ENCODE measurements at regions not wholly inside any gene's neighbourhood (a gene's known extent, or its start where the extent isn't known, plus 50 kb on each side); places are given as distances from the start of the nearest gene placed in this dataset.

DNA sequence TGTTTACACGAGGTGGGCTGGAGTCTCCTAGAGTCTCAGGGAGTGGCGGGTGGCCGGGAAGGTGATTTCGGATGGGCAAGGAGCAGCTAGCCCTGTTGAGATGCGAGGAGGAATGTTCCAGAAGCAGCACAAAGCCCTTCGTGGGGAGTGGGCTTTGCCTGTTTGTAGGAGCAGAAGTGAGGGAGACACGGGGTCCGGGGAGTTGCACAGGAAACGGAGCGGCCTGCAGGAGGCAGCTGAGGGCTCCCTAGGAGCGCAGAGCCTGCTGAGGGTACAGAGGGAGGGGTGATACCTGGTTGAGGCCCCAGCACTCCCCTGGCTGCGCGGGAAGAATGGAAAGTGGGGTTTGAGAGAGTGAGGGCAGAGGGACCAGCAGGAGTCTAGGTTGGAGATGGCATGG is 847.2 kb downstream of the TBC1D22A start:
- TF ChIP-seq, protein P1, sequence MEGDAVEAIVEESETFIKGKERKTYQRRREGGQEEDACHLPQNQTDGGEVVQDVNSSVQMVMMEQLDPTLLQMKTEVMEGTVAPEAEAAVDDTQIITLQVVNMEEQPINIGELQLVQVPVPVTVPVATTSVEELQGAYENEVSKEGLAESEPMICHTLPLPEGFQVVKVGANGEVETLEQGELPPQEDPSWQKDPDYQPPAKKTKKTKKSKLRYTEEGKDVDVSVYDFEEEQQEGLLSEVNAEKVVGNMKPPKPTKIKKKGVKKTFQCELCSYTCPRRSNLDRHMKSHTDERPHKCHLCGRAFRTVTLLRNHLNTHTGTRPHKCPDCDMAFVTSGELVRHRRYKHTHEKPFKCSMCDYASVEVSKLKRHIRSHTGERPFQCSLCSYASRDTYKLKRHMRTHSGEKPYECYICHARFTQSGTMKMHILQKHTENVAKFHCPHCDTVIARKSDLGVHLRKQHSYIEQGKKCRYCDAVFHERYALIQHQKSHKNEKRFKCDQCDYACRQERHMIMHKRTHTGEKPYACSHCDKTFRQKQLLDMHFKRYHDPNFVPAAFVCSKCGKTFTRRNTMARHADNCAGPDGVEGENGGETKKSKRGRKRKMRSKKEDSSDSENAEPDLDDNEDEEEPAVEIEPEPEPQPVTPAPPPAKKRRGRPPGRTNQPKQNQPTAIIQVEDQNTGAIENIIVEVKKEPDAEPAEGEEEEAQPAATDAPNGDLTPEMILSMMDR (IDR thresholded peaks at IDR 0.05): no peak
- TF ChIP-seq EP300 (IDR thresholded peaks at IDR 0.05) (no peak), POLR2A (IDR thresholded peaks at IDR 0.05) (no peak)
- H3K36me3 ChIP-seq: no peaks in the 10 kb centered on the region
- no peaks in the 10 kb centered on the region for H3K27me3 ChIP-seq
- H3K9me3 ChIP-seq: peaks cover 0 to 15% (median 0%) of the 10 kb centered on the region in 4 donors
- no peak overlapping the region for H3K4me3 ChIP-seq
- no peak for DNase-seq (ENCODE audit: low spot score in 2 of 2)
- H3K27ac ChIP-seq: no peak overlapping the region
- H3K4me1 ChIP-seq: no peaks in the 10 kb centered on the region
- 70 to 82% methylated on average over 13 of the region's 13 CpGs for WGBS, 2 donors

DNA sequence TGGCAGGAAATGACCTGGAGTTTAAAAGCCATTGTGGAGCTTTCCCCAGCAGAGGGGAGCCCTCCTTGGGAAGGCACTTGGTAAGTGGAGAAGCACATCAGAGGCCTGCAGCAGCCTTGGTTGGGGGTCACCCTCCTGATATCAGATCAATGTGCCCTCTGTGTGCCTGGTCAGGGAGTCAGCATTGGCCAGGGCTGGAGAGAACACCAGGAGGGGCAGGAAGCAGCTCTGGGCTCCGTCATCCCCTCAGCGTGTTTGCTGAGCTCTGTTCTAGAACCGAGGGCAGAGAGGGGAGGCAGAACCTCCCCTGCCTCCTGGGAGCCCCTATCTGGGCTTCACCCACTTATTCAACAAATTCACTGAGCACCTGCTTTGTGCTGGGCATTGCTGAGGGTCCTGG is 846.0 kb downstream of the TBC1D22A start:
- no peak overlapping the region for H3K4me3 ChIP-seq
- no peaks in the 10 kb centered on the region for H3K27me3 ChIP-seq
- H3K27ac ChIP-seq: no peak overlapping the region
- 80 to 91% methylated on average over 3 of the region's 3 CpGs for WGBS, 2 donors
- TF ChIP-seq, protein P1 (IDR thresholded peaks at IDR 0.05): no peak
- TF ChIP-seq POLR2A (IDR thresholded peaks at IDR 0.05) (no peak), EP300 (IDR thresholded peaks at IDR 0.05) (no peak)
- peaks cover 0 to 15% (median 0%) of the 10 kb centered on the region in 4 donors for H3K9me3 ChIP-seq
- H3K36me3 ChIP-seq: no peaks in the 10 kb centered on the region
- no peak for DNase-seq (ENCODE audit: low spot score in 2 of 2)
- H3K4me1 ChIP-seq: no peaks in the 10 kb centered on the region

DNA sequence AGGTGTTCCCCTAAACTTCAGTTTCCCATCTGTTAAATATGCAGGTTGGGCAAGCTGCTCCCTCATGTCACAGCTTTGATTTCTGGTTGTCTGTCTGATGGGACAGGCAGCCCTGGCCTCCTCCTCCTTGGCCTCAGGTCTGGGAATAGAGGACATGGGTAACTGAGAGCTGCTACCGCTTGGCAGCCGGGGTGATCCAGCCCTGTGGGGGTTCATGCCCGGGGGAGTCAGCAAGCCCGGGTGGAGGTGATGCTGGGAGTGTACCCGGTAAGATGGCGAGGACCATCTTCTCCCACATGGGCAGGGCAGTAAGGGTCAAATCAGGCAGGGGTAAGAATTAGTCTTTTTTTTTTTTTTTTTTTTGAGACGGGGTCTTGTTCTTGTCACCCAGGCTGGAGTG is 845.0 kb downstream of the TBC1D22A start:
- DNase-seq (ENCODE audit: low spot score in 2 of 2): no peak
- Histone ChIP-seq H3K27ac (no peak overlapping the region), H3K4me1 (no peaks in the 10 kb centered on the region), H3K9me3 (peaks cover 0 to 20% (median 0%) of the 10 kb centered on the region in 4 donors), H3K27me3 (no peaks in the 10 kb centered on the region), H3K36me3 (no peaks in the 10 kb centered on the region), H3K4me3 (no peak overlapping the region)
- WGBS, 2 donors: 70 to 95% methylated on average over 7 of the region's 7 CpGs
- TF ChIP-seq, protein P1 (IDR thresholded peaks at IDR 0.05): no peak
- TF ChIP-seq EP300 (IDR thresholded peaks at IDR 0.05): no peak
- TF ChIP-seq POLR2A (IDR thresholded peaks at IDR 0.05): no peak

DNA sequence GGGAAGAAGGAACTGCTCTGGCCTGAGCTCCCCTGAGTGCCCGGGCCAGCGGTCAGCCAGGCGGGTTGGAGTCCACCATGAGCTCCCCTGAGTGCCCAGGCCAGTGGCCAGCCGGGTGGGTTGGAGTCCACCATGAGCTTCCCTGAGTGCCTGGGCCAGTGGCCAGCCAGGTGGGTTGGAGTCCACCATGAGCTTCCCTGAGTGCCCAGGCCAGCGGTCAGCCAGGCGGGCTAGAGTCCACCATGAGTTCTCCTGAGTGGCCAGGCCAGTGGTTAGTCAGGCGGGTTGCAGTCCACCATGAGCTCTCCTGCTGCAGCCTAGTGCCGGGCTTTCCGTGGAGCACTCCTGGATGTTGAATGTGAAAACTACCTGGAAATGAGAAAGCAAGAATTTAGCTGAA is 844.0 kb downstream of the TBC1D22A start:
- H3K4me3 ChIP-seq: no peak overlapping the region
- TF ChIP-seq EP300 (IDR thresholded peaks at IDR 0.05) (no peak), POLR2A (IDR thresholded peaks at IDR 0.05) (no peak)
- TF ChIP-seq, protein P1 (IDR thresholded peaks at IDR 0.05): no peak
- H3K9me3 ChIP-seq: peaks cover 0 to 20% (median 0%) of the 10 kb centered on the region in 4 donors
- H3K27me3 ChIP-seq: no peaks in the 10 kb centered on the region
- H3K27ac ChIP-seq: no peak overlapping the region
- 82 to 92% methylated on average over 4 to 9 of the region's 9 CpGs for WGBS, 2 donors
- H3K36me3 ChIP-seq: no peaks in the 10 kb centered on the region
- no peak for DNase-seq (ENCODE audit: low spot score in 2 of 2)
- no peaks in the 10 kb centered on the region for H3K4me1 ChIP-seq

DNA sequence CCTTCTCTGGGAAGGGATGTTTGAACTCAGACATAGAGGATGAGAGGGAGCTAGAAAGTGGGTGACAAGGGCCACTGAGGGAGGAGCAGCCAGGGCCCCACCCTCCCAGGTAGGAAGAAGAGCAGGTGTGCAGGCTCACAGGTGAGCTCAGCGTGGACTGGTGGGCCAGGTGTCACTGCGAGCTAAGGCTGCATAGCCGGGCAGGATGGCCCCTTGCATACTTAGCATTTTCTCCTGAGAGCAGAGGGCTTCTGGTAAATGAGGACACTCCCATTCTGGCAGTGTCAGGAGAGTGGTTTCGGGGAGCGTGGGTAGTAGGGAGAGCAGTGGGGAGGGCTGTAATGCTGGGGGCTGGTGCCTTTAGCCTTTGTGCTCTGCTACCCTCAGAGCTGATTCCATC is 843.4 kb downstream of the TBC1D22A start:
- Histone ChIP-seq H3K4me1 (no peaks in the 10 kb centered on the region), H3K9me3 (peaks cover 0 to 20% (median 0%) of the 10 kb centered on the region in 4 donors), H3K27me3 (no peaks in the 10 kb centered on the region), H3K36me3 (no peaks in the 10 kb centered on the region), H3K4me3 (no peak overlapping the region), H3K27ac (no peak overlapping the region)
- TF ChIP-seq, protein P1 (IDR thresholded peaks at IDR 0.05): no peak
- no peak for TF ChIP-seq EP300 (IDR thresholded peaks at IDR 0.05)
- DNase-seq (ENCODE audit: low spot score in 2 of 2): no peak
- WGBS, 2 donors: 65 to 82% methylated on average over 5 of the region's 5 CpGs

Data from tibial nerve (tissue), 4 donors.